Sciatic nerve (tissue), 2 donors: ENCODE measurements at regions not wholly inside any gene's neighbourhood (a gene's known extent, or its start where the extent isn't known, plus 50 kb on each side); places are given as distances from the start of the nearest gene placed in this dataset.
"Not testable (repeated sequence)": the region's sequence is repeated elsewhere in the genome, so short reads cannot be mapped to it uniquely, and the experiment has no call there.

Experiments
- ATAC-seq: fragments of 200-7000 bp; cut with Tn5 transposase; one replicate; pipeline ENCODE4 v1.9.1; 2020; ENCODE audit warnings: mild to moderate bottlenecking, moderate library complexity
- DNase-seq: peaks from one replicate; pipeline ENCODE4 v3.0.0-alpha.2; 2020; ENCODE audit warnings: low spot score
- intact Hi-C: fragments of 100-400 bp; cut with DNase I; formaldehyde crosslinking; loops from one replicate; pipeline ENCODE4 v1.14.2; 2022
- donor health status: DM: no; HTN: no; CAD: no.
- donor health status: DM: no; HTN: no; CAD: no.

DNA sequence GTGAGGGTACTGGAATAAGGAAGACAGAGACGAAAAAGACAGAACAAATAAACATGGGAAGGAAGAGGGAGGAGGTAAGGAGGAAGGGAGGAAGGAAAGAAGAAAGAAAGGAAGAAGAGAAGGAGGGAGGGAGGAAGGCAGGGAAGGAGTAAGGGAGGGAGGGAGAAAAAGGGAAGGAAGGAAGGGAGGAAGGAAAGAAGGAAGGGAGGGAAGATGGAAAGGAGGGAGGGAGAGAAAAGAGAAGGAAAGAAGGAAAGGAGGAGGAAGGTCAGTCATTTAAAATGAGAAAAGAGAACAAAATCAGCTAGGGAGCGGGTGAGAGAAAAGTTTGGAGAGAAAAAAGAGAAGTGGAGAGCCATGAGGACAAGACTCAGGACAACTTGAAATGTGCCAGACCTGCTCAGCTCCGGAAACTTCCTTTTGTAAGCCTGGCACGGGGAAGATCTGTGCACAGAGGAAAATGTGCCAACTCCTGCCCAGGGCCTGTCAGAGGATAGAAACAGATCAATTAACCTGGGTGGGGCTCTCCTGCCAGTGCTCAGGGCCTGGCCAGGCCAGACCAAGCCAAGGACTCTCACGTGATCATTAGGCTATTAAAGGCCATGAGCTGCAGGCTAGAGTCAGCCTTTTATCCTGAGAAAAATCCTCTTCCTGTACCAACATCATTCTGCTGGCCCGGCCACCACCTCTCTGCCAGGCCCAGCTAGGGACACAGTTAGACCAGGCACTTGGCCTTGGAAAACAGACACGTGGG, 50.1 kb upstream of the BCL6 start:
- intact Hi-C loops = no loop called here
- ATAC-seq (no peak), DNase-seq (no peak)

- ATAC-seq (no peak), DNase-seq (no peak)
- intact Hi-C loops = no loop called here
Measured at GRCh38 chr3:187798126-187798525, 52.9 kb upstream of the BCL6 start.

- intact Hi-C loops = no loop called here
- no peak for ATAC-seq
- DNase-seq = no peak
Measured at GRCh38 chr3:187798531-187799530, 53.6 kb upstream of the BCL6 start.

- intact Hi-C loops = no loop called here
- ATAC-seq (no peak), DNase-seq (no peak)
Measured at GRCh38 chr3:187799942-187800641, 54.8 kb upstream of the BCL6 start.

DNA sequence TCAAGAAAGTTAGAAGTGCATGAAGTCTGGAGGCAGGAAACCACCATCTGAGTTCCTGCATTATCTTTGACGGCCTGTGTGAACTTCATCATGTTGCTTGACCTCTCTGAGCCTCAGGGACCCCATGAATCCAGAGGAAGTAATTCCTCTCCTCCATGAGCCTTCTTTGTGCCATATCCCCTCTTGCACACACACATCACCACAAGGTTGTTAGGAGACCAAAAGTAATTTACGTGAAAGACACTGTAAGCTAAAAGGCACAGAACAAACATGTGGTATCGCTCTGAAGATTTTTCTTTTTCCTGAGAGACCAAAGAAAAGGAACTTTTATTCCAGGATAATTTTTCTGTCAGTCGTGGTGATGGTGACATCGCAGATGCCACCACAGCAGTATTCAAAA, 55.9 kb upstream of the BCL6 start:
- intact Hi-C loops = no loop called here
- ATAC-seq (peak; percentile 51), DNase-seq (no peak)

- DNase-seq = no peak
- intact Hi-C loops = no loop called here
- no peak for ATAC-seq
Measured at GRCh38 chr3:187802203-187802927, 57.1 kb upstream of the BCL6 start.

DNA sequence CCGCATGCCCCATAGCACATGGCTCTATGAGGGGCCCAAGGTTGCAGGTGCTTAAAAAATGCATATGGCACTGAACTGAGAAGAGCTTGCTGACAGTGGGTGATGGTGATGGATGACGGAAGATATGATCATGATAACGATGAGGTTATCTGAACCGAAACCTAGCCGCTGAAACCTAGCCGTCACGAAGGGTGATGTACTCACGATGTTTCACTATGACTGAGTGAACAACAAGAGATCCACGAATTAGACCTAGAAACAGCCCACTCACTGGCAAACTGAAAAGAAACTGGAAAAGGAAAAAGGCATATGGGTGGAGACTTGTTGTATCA, 57.6 kb upstream of the BCL6 start:
- no peak for DNase-seq
- no peak for ATAC-seq
- intact Hi-C loops = no loop called here

DNA sequence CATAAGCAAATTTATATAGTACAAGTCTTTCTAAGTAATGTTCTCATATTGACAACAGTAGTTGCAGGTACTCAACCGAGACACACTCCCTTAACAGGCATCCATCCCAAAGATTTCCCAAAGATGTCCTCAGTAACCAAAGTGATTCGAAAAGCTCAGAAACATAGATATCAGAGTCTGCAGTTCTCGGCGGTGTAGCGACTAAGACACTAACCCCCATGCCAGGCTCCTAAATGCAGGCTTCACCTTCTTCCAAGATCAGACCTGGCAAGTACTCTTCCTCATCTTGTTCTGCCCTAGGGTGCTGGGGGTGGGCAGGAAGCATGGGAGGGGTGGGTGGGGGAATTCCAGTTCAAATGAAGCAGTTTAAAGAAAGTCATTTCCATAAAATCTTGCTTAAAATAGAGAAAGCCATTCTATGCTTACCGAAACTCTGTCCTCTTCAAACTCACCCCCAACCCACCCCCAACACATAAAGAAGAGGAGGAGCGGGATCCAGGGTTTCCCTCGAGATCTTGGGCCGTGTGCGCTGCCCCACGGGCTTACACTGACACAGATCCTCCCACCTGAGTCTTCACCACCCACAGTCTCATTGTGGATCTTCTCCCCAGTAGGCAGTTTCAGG, 59.0 kb upstream of the BCL6 start:
- intact Hi-C loops = no loop called here
- DNase-seq = no peak
- no peak for ATAC-seq

GRCh38 chr3:187804745-187805121, 59.5 kb upstream of the BCL6 start:
- ATAC-seq (no peak), DNase-seq (no peak)
- intact Hi-C loops = no loop called here

- no peak for ATAC-seq
Measured at GRCh38 chr3:187805774-187806173, 60.5 kb upstream of the BCL6 start.

DNA sequence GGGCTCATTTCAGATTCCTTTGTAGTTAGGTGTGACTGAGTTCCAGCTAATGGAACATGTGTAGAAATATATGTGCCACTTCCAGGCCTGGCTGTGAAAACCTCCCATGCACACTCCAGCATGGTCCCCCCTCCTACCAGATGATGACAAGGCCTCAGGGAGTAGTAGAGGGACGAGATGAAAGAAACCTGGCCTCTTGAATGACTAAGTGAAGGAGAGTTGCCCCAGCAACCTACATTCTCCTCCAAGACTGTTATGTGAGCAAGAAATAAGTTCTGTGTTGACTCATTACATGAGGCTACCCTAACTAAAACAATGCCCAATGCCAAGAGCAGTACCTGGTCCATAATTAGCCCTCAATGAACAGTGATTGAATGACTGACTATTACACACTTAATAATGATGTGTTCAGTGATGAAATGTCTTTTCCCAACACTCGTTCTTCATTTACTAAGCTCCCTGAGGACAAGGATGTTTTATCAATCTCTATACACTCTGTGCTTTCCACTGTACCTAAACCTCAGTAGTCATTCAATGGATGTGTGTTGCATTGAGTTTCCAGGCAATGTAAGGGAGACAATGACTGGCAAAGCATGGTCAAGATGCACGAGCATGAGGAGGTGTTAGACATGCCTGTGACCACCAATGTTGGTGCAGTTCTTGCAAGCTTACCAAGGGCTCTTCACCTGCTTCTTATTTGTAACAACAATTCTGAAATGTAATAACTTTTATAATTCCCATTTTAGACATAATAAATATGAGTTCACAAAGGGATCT, 62.0 kb upstream of the BCL6 start:
- intact Hi-C loops = no loop called here
- ATAC-seq (no peak), DNase-seq (no peak)

More at GRCh38 chr3:187805774-187806173, 60.5 kb upstream of the BCL6 start:
- intact Hi-C loops = no loop called here
- DNase-seq = no peak

DNA sequence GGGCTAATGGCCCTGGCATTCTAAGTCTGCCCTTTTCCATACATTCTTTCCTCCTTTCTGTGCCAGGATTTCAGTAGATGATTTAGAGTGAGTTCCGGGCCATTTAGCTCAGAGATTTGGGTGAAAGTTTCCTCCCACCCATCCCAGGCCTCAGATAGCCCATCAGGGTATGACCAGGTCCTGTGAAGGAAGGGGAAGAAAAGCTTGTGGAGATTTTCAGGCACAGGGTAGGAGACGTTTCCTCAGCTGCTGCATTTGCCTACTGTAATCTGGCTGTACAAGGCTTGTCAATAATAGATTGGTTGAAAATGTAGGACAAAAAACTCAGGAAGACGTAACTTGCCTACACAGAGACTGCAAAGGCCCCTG, 63.2 kb upstream of the BCL6 start:
- intact Hi-C loops = no loop called here
- DNase-seq (no peak), ATAC-seq (peak; percentile 9)

DNA sequence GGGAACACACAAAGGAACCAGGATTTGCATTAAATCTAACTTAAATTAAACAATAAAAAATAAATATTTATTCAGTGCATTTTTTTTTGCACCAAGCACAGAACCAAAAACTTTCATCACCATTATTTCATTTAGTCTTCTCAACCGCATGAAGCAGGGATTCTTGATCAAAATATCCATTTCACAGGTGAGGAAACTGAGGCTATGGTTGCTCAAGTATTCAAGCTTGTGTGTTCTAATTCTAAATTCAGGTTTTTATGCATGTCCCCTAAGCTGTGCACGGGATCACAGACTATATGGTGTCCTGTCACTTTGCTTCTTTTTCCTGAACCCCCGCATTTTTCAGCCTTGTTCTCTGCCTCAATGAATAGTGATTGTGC, 64.3 kb upstream of the BCL6 start:
- intact Hi-C loops = no loop called here
- DNase-seq = no peak
- no peak for ATAC-seq

GRCh38 chr3:187810021-187810446, 64.8 kb upstream of the BCL6 start:
- intact Hi-C loops = no loop called here
- ATAC-seq (no peak), DNase-seq (no peak)

- DNase-seq (no peak), ATAC-seq (no peak)
- intact Hi-C loops = no loop called here
Measured at GRCh38 chr3:187811585-187812250, 66.5 kb upstream of the BCL6 start.

GRCh38 chr3:187812496-187812895, 67.2 kb upstream of the BCL6 start:
- intact Hi-C loops = no loop called here
- ATAC-seq (no peak), DNase-seq (no peak)

GRCh38 chr3:187813198-187813597, 67.9 kb upstream of the BCL6 start:
- no peak for DNase-seq
- intact Hi-C loops = no loop called here
- ATAC-seq = no peak

- intact Hi-C loops, ATAC-seq, DNase-seq: not testable (repeated sequence)
Measured at GRCh38 chr3:187817766-187818165, 72.5 kb upstream of the BCL6 start.
